ENCODE measurements at regions not wholly inside any gene's neighbourhood (a gene's known extent, or its start where the extent isn't known, plus 50 kb on each side); places are given as distances from the start of the nearest gene placed in this dataset.

DNA sequence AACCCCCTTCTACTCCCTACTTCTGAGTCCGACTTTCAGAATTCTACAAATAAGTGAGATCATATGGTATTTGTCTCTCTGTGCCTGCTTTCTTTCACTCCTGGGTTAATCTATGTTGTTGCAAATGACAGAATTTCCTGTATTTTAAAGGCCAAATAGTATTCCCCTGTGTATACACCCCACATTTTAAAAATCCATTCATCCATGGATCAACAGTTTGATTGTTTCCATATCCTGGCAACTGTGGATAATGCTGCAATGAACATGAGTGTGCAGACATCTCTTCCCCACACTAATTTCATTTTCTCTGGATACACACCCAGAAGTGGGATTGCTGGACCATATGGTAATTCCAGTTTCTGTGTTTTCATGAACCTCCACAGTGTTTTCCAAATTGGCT is 225.8 kb upstream of the TCERG1L start:
- TF ChIP-seq, protein P1, sequence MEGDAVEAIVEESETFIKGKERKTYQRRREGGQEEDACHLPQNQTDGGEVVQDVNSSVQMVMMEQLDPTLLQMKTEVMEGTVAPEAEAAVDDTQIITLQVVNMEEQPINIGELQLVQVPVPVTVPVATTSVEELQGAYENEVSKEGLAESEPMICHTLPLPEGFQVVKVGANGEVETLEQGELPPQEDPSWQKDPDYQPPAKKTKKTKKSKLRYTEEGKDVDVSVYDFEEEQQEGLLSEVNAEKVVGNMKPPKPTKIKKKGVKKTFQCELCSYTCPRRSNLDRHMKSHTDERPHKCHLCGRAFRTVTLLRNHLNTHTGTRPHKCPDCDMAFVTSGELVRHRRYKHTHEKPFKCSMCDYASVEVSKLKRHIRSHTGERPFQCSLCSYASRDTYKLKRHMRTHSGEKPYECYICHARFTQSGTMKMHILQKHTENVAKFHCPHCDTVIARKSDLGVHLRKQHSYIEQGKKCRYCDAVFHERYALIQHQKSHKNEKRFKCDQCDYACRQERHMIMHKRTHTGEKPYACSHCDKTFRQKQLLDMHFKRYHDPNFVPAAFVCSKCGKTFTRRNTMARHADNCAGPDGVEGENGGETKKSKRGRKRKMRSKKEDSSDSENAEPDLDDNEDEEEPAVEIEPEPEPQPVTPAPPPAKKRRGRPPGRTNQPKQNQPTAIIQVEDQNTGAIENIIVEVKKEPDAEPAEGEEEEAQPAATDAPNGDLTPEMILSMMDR (IDR thresholded peaks at IDR 0.05; ENCODE audit: low read depth, low read length, poor library complexity, severe bottlenecking) = no peak
- no peak for TF ChIP-seq EZH2phosphoT487 (IDR thresholded peaks at IDR 0.05; ENCODE audit: borderline replicate concordance, low read length)

Measured in DOHH2 (cell line).